ENCODE measurements at regions not wholly inside any gene's neighbourhood (a gene's known extent, or its start where the extent isn't known, plus 50 kb on each side); places are given as distances from the start of the nearest gene placed in this dataset.

DNA sequence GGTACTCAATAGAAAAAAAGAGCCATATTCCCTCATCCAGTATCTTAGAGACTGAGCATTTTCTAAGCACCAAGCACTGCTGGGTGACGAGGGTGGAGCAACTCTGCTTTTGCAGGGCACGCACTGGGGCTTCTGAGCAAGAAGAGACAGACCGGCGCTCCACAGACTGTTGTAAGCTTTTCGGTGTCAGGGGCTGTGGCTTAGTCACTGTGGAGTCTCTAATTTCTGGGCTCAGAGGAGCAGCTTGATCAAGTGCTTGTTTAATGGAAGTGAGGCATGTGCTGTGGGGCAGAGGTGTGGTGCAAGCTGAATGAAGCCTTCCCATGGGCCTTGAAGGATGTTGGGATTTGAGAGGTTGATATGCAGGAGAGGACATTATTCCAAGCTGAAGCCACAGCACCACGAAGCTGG lies 227.1 kb downstream of the MYCN start:
- no TSS peak for BruUV-seq (replicated peaks)
- intact Hi-C loops (cut with micrococcal nuclease; ENCODE audit: unreplicated experiment) = no loop called here
- H3K27me3 Mint-ChIP-seq (ENCODE audit: unreplicated experiment) = no peaks in the 10 kb centered on the region
- no peaks in the 10 kb centered on the region for H3K36me3 Mint-ChIP-seq (ENCODE audit: insufficient read depth, unreplicated experiment)
- H3K4me1 Mint-ChIP-seq (ENCODE audit: low read depth, unreplicated experiment) = peaks cover 14% of the 10 kb centered on the region
- no peak overlapping the region for H3K4me3 Mint-ChIP-seq (ENCODE audit: low read depth, unreplicated experiment)
- no peak overlapping the region for H3K27ac Mint-ChIP-seq (ENCODE audit: unreplicated experiment)
- peaks cover 4% of the 10 kb centered on the region for H3K9me3 Mint-ChIP-seq (ENCODE audit: low read depth, unreplicated experiment)
- no peak for TF ChIP-seq CTCF (IDR thresholded peaks at IDR 0.05; ENCODE audit: unreplicated experiment)
- CTCF ChIA-PET = no interaction called here
- no peak for DNase-seq

DNA sequence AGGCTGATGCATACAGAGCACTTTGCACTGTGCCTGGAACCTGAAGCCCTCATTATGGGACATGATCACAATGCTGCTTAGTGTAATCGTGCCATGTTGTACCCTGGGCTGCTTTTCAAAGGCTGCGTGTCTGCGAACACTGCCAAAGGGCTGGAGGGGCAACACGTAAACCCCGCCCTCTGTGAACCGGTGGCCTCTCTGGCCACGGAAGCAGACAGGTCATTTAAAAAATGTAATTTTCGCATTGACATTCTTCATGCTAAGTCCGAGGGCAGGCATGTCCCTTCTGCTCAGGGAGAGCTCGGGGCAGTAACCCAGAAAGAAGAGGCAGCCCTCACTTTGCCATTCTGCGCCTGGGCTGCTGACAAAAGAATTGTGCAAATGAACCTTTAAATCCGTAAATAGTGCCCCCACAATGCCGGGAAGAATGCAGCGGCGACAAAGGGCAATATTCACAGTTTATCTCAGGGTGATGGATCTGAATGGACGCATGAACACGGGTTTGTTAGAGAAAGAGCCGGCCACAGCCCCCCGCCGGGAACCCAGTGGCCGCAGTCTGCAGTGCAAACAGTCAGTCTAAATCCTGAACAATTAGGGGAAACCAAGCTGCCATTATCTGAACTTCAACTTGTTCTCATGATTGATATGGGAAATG lies 226.1 kb downstream of the MYCN start:
- no peak for TF ChIP-seq CTCF (IDR thresholded peaks at IDR 0.05; ENCODE audit: unreplicated experiment)
- intact Hi-C loops (cut with micrococcal nuclease; ENCODE audit: unreplicated experiment) = no loop called here
- no TSS peak for BruUV-seq (replicated peaks)
- Mint-ChIP-seq H3K9me3 (ENCODE audit: low read depth, unreplicated experiment) (peaks cover 7% of the 10 kb centered on the region), H3K27me3 (ENCODE audit: unreplicated experiment) (no peaks in the 10 kb centered on the region), H3K4me3 (ENCODE audit: low read depth, unreplicated experiment) (no peak overlapping the region), H3K27ac (ENCODE audit: unreplicated experiment) (no peak overlapping the region), H3K36me3 (ENCODE audit: insufficient read depth, unreplicated experiment) (no peaks in the 10 kb centered on the region), H3K4me1 (ENCODE audit: low read depth, unreplicated experiment) (peaks cover 14% of the 10 kb centered on the region)
- CTCF ChIA-PET = no interaction called here
- no peak for DNase-seq

DNA sequence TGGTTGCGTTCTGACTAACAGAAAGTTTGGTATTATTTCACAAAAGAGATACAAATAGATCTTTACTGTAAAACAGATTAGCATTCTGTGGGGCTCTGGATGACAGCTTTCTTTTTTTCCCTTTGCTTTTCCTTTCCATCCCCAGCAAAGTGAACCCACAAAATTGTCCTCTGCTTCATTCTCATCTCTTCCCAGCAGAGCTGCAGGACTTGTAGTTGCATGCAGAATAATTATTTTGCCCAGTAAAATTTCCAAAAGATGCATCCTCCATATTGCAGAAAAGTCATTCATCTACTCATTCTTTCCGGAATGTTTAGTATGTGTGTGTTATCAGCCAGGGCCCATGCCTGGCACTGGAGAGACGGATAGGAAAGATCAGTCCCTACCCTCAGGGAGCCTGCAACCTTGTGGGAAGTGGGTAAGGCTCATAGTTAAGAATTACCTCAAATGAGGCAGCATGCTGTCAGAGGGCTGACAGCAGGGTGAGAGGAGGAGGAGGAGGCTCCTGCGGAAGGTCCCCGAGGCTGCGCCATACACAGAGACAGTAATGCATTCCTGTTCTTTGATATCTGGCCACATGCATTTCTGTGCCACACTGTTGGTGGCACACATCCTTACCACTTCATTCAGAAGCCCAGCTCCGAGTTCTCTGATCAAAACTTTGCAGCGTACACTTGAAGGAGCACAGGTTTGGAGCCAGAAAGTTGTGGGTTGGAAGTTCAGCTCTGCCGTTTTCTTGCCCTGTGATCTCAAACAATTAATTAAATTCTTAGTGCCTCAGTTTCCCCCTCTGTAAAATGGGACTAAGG lies 225.4 kb downstream of the MYCN start:
- no peak for DNase-seq
- peaks cover 7% of the 10 kb centered on the region for H3K9me3 Mint-ChIP-seq (ENCODE audit: low read depth, unreplicated experiment)
- peaks cover 14% of the 10 kb centered on the region for H3K4me1 Mint-ChIP-seq (ENCODE audit: low read depth, unreplicated experiment)
- no peaks in the 10 kb centered on the region for H3K27me3 Mint-ChIP-seq (ENCODE audit: unreplicated experiment)
- intact Hi-C loops (cut with micrococcal nuclease; ENCODE audit: unreplicated experiment) = no loop called here
- no peak overlapping the region for H3K27ac Mint-ChIP-seq (ENCODE audit: unreplicated experiment)
- BruUV-seq (replicated peaks) = no TSS peak
- CTCF ChIA-PET = no interaction called here
- H3K4me3 Mint-ChIP-seq (ENCODE audit: low read depth, unreplicated experiment) = no peak overlapping the region
- TF ChIP-seq CTCF (IDR thresholded peaks at IDR 0.05; ENCODE audit: unreplicated experiment) = no peak
- H3K36me3 Mint-ChIP-seq (ENCODE audit: insufficient read depth, unreplicated experiment) = no peaks in the 10 kb centered on the region

- no peak for TF ChIP-seq CTCF (IDR thresholded peaks at IDR 0.05; ENCODE audit: unreplicated experiment)
- H3K27ac Mint-ChIP-seq (ENCODE audit: unreplicated experiment) = no peak overlapping the region
- H3K9me3 Mint-ChIP-seq (ENCODE audit: low read depth, unreplicated experiment) = peaks cover 4% of the 10 kb centered on the region
- intact Hi-C loops (cut with micrococcal nuclease; ENCODE audit: unreplicated experiment) = no loop called here
- H3K27me3 Mint-ChIP-seq (ENCODE audit: unreplicated experiment) = no peaks in the 10 kb centered on the region
- CTCF ChIA-PET = no interaction called here
- no TSS peak for BruUV-seq (replicated peaks)
- no peaks in the 10 kb centered on the region for H3K36me3 Mint-ChIP-seq (ENCODE audit: insufficient read depth, unreplicated experiment)
- DNase-seq = no peak
- peaks cover 4% of the 10 kb centered on the region for H3K4me1 Mint-ChIP-seq (ENCODE audit: low read depth, unreplicated experiment)
- no peak overlapping the region for H3K4me3 Mint-ChIP-seq (ENCODE audit: low read depth, unreplicated experiment)
These were observed 222.2 kb downstream of the MYCN start for GRCh38 chr2:16162491-16163040.

All from Calu3 (cell line).